Putamen (tissue), 1 donor: ENCODE measurements at regions not wholly inside any gene's neighbourhood (a gene's known extent, or its start where the extent isn't known, plus 50 kb on each side); places are given as distances from the start of the nearest gene placed in this dataset.
"Not testable (repeated sequence)": the region's sequence is repeated elsewhere in the genome, so short reads cannot be mapped to it uniquely, and the experiment has no call there.

Experiments used
- DNase-seq: peaks from one replicate; pipeline ENCODE4 v3.0.0-alpha.2; 2016; ENCODE audit warnings: low spot score

DNA sequence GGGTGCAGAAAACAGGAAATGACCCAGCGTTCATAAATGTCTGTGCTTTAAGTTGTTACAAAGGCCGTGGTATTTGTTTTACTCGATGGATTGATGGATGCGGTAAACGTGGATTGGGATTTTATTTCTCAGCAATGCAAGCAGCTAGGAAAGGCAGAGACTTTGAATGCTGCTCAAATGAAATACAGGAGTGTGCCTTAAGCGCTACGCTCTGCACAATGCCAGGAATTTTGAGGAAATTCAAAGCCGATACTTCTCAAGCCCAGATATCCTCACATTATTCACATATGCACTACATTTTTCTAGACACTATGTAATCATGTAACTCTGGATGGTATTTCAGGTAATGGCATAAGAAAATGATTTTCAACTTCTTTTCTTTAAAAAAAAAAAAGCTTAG lies 514.3 kb upstream of the ADARB2 start:
- DNase-seq, result no peak

- DNase-seq, result no peak
These were observed 509.4 kb upstream of the ADARB2 start for GRCh38 chr10:2246747-2247146.

DNA sequence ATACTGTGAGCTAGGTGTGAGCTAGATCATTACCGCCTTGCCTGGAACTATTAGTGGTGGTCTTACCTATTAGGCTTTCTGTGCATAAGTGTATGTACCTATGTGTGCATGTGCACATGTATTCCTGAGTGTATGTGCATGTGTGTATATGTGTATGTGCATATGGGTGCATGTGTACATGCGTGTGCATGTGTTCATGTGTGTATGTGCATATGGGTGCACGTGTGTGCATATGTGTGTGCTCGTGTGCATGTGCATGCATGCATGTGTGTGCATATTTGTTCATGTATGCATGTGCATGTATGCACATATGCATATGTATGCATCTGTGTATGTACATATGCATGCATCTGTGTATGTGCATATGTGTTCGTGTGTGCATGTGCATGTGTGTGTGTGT lies 508.3 kb upstream of the ADARB2 start:
- DNase-seq, result no peak

- DNase-seq, result no peak
These were observed 507.1 kb upstream of the ADARB2 start for GRCh38 chr10:2244471-2244870.

DNA sequence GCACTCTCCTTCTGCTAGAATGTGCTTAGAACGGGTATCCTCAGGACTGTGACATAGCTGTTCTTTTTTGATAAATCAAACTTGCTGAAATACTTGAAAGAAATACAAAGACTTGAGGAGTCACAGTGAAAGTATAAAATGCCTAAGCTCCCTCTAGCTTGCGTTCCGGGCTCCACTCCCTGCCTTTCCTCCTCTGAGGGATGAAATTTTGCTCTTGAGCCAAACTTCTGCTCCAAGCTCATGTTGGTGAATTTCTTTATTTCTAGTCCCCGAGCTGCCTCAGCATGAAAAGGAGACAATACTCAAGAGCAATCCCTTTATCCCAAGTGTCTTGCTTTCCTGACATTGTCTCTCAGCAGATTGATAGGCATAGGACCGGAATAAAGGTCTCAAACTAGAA lies 499.6 kb upstream of the ADARB2 start:
- no peak for DNase-seq

GRCh38 chr10:2232479-2232878 lies 495.2 kb upstream of the ADARB2 start:
- no peak for DNase-seq

- no peak for DNase-seq
These were observed 493.2 kb upstream of the ADARB2 start for GRCh38 chr10:2230478-2230877.

DNA sequence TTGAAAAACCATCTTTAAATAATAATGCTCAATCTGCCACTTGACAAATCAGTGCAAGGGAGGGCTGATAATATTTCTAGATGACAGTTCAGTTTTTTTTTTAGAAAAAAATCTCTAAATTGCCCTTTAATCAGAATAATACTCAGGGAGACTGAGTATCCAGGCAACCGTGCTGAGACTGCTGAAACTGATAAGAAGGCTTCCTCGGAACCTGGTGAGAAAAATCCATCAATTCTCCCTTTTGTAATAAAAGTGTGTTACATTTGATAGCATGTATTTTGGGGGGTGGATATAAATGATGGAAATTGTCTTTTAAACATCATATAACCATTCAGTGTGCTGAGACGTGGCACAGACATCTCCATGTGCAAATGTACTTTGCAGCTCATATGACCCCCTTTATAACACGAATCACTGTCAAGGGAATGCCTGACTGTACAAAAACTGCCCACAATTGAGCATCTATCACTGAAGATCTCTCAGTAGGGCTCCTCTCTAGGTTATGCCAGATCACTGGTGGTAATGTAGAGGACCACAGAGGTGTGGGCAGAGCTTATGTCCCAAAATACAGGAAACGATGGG lies 491.1 kb upstream of the ADARB2 start:
- DNase-seq, result no peak

- DNase-seq, result no peak
These were observed 488.3 kb upstream of the ADARB2 start for GRCh38 chr10:2225609-2226008.

- DNase-seq, result no peak
These were observed 486.4 kb upstream of the ADARB2 start for GRCh38 chr10:2223548-2224320.

GRCh38 chr10:2222631-2223030 lies 485.3 kb upstream of the ADARB2 start:
- no peak for DNase-seq

DNA sequence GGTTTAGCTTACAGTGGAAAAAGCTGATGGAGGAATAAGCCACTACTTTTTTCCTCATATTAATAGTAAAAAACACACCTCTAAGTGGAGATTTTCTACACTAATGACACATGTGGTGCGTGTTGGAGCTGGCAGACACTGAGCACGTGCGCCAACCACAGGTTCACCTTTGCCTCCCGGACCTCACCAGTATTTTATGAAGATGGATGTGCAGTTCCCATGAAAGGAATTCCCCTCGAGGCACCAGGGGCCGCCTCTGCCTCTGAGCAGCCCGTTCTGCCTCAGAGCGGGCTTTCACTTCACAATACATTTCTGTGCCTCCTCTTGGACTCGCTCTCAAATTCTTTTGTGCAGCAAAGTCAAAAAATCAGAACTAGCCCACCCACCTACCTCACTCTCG lies 477.5 kb upstream of the ADARB2 start:
- no peak for DNase-seq

- no peak for DNase-seq
These were observed 476.8 kb upstream of the ADARB2 start for GRCh38 chr10:2214092-2214491.

- no peak for DNase-seq
These were observed 475.0 kb upstream of the ADARB2 start for GRCh38 chr10:2212244-2212834.

GRCh38 chr10:2210088-2210487 lies 472.8 kb upstream of the ADARB2 start:
- DNase-seq, result no peak

- DNase-seq, result no peak
These were observed 470.8 kb upstream of the ADARB2 start for GRCh38 chr10:2208106-2208505.

GRCh38 chr10:2207246-2207922 lies 470.1 kb upstream of the ADARB2 start:
- no peak for DNase-seq

- DNase-seq, result no peak
These were observed 468.1 kb upstream of the ADARB2 start for GRCh38 chr10:2205406-2205805.

DNA sequence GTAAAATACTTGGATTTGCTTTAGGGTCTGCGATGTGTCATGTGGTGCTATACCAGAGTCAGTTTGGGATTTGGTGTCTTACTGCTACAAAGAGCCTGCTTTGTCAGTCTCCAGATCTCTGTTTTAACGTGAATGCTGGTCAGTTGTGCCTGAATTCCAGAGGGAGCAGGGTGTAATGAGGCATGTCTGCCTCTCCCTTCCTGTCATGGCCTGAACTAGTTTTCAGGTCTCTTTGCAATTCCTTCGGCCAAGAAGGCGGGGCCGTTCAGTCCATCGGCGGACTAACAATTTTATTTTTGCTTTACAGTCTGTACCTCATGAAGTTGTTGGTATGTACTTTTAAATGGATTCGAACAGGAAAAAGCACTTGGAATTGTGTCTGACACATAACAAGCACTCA lies 465.1 kb upstream of the ADARB2 start:
- no peak for DNase-seq

DNA sequence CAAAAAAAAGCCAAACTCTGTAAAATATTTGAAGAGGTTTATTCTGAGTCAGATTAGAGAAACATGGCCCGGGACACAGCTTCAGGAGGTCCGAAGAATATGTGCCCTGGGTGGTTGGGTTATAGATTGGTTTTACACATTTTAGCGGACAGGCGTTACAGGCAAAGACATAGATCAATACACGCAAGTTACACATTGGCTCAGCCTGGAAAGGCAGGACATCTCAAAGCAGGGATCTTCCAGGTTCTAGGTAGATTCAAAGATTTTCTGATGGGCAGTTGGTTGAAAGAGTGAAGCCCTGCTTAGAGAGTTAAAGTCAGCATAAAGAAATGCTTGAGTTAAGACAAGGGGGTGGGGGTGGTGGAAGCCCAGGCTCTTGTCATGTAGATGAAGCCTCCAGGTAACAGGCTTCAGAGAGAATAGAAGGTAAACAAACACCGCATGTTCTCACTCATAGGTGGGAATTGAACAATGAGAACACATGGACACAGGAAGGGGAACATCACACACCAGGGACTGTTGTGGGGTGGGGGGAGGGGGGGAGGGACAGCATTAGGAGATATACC lies 464.3 kb upstream of the ADARB2 start:
- DNase-seq, result no peak

DNA sequence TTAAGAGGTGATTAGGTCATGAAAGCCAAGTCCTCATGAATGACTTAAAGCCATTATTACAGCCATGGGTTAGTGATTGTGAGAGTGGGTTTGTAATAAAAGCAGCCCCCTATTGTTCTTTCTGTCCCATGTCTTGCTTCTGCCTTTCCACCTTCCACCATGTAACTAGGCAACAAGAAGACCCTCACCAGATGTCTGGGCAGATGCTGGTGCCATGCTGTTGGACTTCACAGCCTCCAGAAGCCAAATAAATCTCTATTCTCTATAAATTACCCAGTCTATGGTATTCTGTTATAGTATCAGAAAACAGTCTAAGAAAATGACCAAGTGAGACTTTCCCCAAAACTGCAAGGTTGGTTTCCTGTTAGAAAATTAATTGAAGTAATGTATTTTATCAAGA lies 460.3 kb upstream of the ADARB2 start:
- no peak for DNase-seq

DNA sequence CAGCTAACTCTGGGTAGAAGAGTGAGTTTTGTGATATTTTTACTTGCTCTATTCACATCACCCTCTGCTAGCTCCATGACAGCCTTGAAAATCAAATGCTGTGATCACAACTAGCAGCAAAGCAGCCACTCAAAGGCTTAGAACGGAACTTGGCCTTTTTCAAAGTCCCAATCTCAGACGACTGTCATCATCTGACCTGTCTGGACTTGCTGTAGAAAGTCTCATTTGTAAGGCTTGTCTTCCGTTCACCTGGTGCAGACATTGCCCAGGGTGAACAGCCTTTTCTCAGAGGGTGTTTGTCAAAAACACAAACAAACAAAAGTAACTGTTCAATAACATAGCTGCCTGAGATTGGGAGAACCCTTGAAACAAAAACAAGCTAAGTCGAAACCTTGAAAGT lies 458.9 kb upstream of the ADARB2 start:
- DNase-seq, result no peak

- DNase-seq, result not testable (repeated sequence)
These were observed 452.0 kb upstream of the ADARB2 start for GRCh38 chr10:2189356-2189755.
